LNCaP clone FGC (cell line): ENCODE measurements at regions not wholly inside any gene's neighbourhood (a gene's known extent, or its start where the extent isn't known, plus 50 kb on each side); places are given as distances from the start of the nearest gene placed in this dataset.

Experiments used
- DNase-seq: peaks from one replicate; pipeline ENCODE4 v3.0.0-alpha.2; 2011; ENCODE audit warnings: low read depth
- H3K4me3 ChIP-seq: 2 replicates; pipeline ENCODE4 v1.5.1; 2011; ENCODE audit warnings: mild to moderate bottlenecking, low read depth, low read length, control low read depth
- CTCF ChIP-seq: IDR thresholded peaks from 2 replicates; pipeline ENCODE4 v1.5.1; 2012; ENCODE audit warnings: mild to moderate bottlenecking; ENCODE audit not compliant: control insufficient read depth, insufficient read depth; ENCODE audit errors: extremely low read depth

GRCh38 chr18:40866968-40867367 is 1088.1 kb upstream of the PIK3C3 start:
- TF ChIP-seq CTCF, result no peak
- no peak overlapping the region for H3K4me3 ChIP-seq
- no peak for DNase-seq

GRCh38 chr18:40866013-40866645 is 1088.9 kb upstream of the PIK3C3 start:
- no peak for TF ChIP-seq CTCF
- DNase-seq, result no peak
- no peak overlapping the region for H3K4me3 ChIP-seq

DNA sequence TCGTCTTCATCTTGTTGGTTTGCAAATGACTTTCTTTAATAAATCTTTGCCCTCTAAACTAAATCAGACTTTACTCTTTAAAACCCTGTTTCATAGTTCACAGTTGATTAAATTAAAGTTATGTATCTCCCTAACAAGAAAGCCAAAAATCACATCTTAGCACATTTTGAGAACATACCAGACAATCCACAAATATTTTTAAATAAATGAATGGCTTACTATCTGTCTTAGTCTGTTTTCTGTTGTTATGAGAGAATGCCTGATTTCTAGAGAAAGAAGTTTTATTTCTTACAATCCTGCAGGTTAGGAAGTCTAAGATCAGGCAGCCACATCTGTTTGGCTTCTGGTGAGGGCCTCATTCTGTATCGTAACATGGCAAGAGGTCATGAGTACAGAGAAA is 1090.2 kb upstream of the PIK3C3 start:
- no peak for DNase-seq
- no peak for TF ChIP-seq CTCF
- no peak overlapping the region for H3K4me3 ChIP-seq

DNA sequence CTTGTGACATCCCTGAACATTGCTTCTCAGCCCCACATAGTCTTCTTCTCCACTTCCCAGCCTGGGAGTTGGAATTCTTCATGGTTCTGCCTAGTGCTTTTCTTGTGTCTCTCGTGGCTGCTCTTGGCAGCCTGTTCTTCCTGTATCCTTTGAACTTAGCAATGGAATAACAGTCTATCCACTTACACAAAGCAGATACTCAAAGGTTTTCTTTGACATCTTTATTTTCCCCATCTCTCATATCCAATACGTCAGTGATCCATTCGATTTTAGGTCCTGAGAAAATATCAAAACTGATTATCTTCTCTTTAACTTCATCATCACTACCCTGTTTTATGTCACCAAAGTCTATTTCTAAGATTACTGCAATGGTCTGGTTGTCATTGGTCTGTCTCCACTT is 1091.2 kb upstream of the PIK3C3 start:
- no peak for DNase-seq
- H3K4me3 ChIP-seq, result no peak overlapping the region
- no peak for TF ChIP-seq CTCF

- no peak overlapping the region for H3K4me3 ChIP-seq
- no peak for DNase-seq
- TF ChIP-seq CTCF, result no peak
Measured at GRCh38 chr18:40860189-40860588, 1094.8 kb upstream of the PIK3C3 start.

GRCh38 chr18:40855661-40856060 is 1099.4 kb upstream of the PIK3C3 start:
- no peak for DNase-seq
- TF ChIP-seq CTCF, result no peak
- no peak overlapping the region for H3K4me3 ChIP-seq

DNA sequence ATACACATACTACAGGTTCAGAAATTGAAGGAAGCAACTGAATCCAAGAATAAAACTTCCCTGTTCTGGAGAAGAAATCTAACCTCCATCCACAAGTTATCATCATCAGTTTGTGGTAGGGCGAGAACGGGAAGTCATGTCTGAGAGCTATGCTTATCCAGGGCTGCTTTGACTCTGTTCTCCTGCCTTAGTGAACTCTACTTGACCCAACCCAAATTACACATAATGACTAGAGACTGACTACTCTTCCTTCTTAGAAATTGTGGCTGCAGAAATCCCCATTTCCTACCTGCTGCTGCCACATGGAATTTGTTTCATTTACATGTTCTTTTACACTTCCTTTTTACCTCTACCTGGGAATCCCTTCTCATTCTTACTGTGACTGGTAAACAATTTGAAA is 1102.6 kb upstream of the PIK3C3 start:
- no peak overlapping the region for H3K4me3 ChIP-seq
- no peak for DNase-seq
- no peak for TF ChIP-seq CTCF
